ENCODE measurements at regions not wholly inside any gene's neighbourhood (a gene's known extent, or its start where the extent isn't known, plus 50 kb on each side); places are given as distances from the start of the nearest gene placed in this dataset.
"Not testable (repeated sequence)": the region's sequence is repeated elsewhere in the genome, so short reads cannot be mapped to it uniquely, and the experiment has no call there.

DNA sequence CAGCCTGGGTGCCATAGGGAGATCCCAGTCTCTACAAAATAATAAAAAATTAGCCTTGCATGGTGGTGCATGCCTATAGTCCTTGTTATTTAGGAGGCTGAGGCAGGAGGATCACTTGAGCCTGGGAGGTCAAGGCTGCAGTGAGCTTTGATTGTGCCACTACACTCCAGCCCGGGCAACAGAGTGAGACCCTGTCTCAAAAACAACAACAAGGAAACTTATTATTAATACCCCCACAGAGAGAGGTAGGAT is 271.7 kb upstream of the NR2F2 start:
- not testable (repeated sequence) for H3K4me1 ChIP-seq (ENCODE audit: control insufficient read depth, insufficient read depth, low read length, poor library complexity, severe bottlenecking); H3K27ac ChIP-seq (ENCODE audit: low read depth, low read length, severe bottlenecking); H3K4me3 ChIP-seq (ENCODE audit: extremely low read depth, insufficient read depth, low read length, poor library complexity, severe bottlenecking); H3K9me3 ChIP-seq (ENCODE audit: control insufficient read depth, low read length); H3K36me3 ChIP-seq (ENCODE audit: control insufficient read depth, insufficient read depth, low read length)
- 100% methylated on average over 1 of the region's 1 CpG; no CpG with 5 or more reads in 1 of the 2 experiments for WGBS, 2 experiments (ENCODE audit: insufficient coverage in 2 of 2)

DNA sequence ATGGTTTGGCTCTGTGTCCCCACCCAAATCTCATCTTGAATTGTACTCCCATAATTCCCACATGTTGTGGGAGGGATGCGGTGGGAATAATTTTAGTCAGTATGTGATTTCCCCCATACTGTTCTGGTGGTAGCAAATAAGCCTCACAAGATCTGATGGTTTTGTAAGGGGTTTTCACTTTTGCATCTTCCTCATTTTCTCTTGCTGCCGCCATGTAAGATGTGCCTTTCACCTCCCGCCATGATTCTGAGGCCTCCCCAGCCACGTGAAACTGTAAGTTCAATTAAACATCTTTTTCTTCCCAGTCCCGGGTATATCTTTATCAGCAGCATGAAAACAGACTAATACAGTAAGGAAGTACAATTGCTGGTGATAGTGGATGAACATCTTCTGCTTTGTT is 269.9 kb upstream of the NR2F2 start:
- not testable (repeated sequence) for H3K27ac ChIP-seq (ENCODE audit: low read depth, low read length, severe bottlenecking); H3K9me3 ChIP-seq (ENCODE audit: control insufficient read depth, low read length); H3K36me3 ChIP-seq (ENCODE audit: control insufficient read depth, insufficient read depth, low read length); H3K4me1 ChIP-seq (ENCODE audit: control insufficient read depth, insufficient read depth, low read length, poor library complexity, severe bottlenecking); H3K4me3 ChIP-seq (ENCODE audit: extremely low read depth, insufficient read depth, low read length, poor library complexity, severe bottlenecking)
- WGBS, 2 experiments (ENCODE audit: insufficient coverage in 2 of 2) = 64 to 100% methylated on average over 1 to 3 of the region's 5 CpGs

- no peaks in the 10 kb centered on the region for H3K36me3 ChIP-seq (ENCODE audit: control insufficient read depth, insufficient read depth, low read length)
- no peak overlapping the region for H3K27ac ChIP-seq (ENCODE audit: low read depth, low read length, severe bottlenecking)
- H3K4me3 ChIP-seq (ENCODE audit: extremely low read depth, insufficient read depth, low read length, poor library complexity, severe bottlenecking) = no peak overlapping the region
- WGBS, 2 experiments (ENCODE audit: insufficient coverage in 2 of 2) = 100% methylated on average over 2 to 3 of the region's 3 CpGs
- H3K9me3 ChIP-seq (ENCODE audit: control insufficient read depth, low read length) = no peaks in the 10 kb centered on the region
- no peaks in the 10 kb centered on the region for H3K4me1 ChIP-seq (ENCODE audit: control insufficient read depth, insufficient read depth, low read length, poor library complexity, severe bottlenecking)
These were observed 266.1 kb upstream of the NR2F2 start for GRCh38 chr15:96064351-96064756.

DNA sequence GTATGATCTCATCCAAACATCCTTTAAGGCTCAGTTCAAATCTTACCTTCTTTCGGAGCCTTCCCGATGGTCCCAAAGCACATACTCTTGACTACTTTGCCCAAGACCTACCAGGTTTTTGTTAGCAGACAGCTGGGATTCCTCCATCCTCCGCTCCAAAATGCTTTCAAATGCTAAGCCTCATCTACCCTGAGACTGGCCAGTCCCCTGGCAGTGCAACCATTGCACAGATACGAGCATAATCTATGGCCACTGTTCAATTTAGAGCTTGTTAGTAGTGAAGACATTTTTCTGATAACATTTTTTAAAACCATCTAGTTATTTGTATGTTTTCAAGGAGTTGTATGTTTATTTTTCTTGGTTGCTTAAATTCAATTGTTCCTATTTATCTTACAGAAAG is 264.4 kb upstream of the NR2F2 start:
- Histone ChIP-seq H3K4me1 (ENCODE audit: control insufficient read depth, insufficient read depth, low read length, poor library complexity, severe bottlenecking) (peaks cover 4% of the 10 kb centered on the region), H3K27ac (ENCODE audit: low read depth, low read length, severe bottlenecking) (no peak overlapping the region), H3K36me3 (ENCODE audit: control insufficient read depth, insufficient read depth, low read length) (no peaks in the 10 kb centered on the region), H3K9me3 (ENCODE audit: control insufficient read depth, low read length) (no peaks in the 10 kb centered on the region), H3K4me3 (ENCODE audit: extremely low read depth, insufficient read depth, low read length, poor library complexity, severe bottlenecking) (no peak overlapping the region)
- WGBS, 2 experiments (ENCODE audit: insufficient coverage in 2 of 2) = 84 to 100% methylated on average over 2 to 3 of the region's 4 CpGs

GRCh38 chr15:96066852-96067495 is 263.5 kb upstream of the NR2F2 start:
- 93 to 96% methylated on average over 2 to 5 of the region's 8 CpGs for WGBS, 2 experiments (ENCODE audit: insufficient coverage in 2 of 2)
- no peaks in the 10 kb centered on the region for H3K36me3 ChIP-seq (ENCODE audit: control insufficient read depth, insufficient read depth, low read length)
- H3K4me1 ChIP-seq (ENCODE audit: control insufficient read depth, insufficient read depth, low read length, poor library complexity, severe bottlenecking) = peaks cover 4% of the 10 kb centered on the region
- no peak overlapping the region for H3K4me3 ChIP-seq (ENCODE audit: extremely low read depth, insufficient read depth, low read length, poor library complexity, severe bottlenecking)
- no peak overlapping the region for H3K27ac ChIP-seq (ENCODE audit: low read depth, low read length, severe bottlenecking)
- no peaks in the 10 kb centered on the region for H3K9me3 ChIP-seq (ENCODE audit: control insufficient read depth, low read length)

DNA sequence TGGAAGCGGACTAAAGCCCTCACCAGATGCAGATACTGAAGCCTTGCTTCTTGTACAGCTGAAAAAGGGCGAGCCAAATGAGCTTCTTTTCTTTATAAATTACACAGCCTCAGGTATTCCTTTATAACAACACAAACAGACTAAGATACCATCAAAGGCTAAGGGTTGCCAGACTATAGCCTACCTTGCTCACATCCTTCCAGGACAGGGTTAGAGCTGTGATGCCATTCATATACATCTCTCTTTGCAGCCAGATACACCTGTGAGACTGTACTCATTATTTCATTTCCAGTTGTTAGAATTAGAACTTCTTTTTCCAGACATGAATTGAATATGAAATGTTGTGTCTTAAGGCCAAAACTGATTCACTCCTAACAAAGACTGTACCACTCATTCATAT is 262.8 kb upstream of the NR2F2 start:
- Histone ChIP-seq H3K4me3 (ENCODE audit: extremely low read depth, insufficient read depth, low read length, poor library complexity, severe bottlenecking) (no peak overlapping the region), H3K4me1 (ENCODE audit: control insufficient read depth, insufficient read depth, low read length, poor library complexity, severe bottlenecking) (peaks cover 4% of the 10 kb centered on the region), H3K36me3 (ENCODE audit: control insufficient read depth, insufficient read depth, low read length) (no peaks in the 10 kb centered on the region), H3K27ac (ENCODE audit: low read depth, low read length, severe bottlenecking) (no peak overlapping the region), H3K9me3 (ENCODE audit: control insufficient read depth, low read length) (no peaks in the 10 kb centered on the region)
- 88 to 95% methylated on average over 1 to 2 of the region's 2 CpGs for WGBS, 2 experiments (ENCODE audit: insufficient coverage in 2 of 2)

GRCh38 chr15:96068897-96069296 is 261.6 kb upstream of the NR2F2 start:
- H3K4me3 ChIP-seq (ENCODE audit: extremely low read depth, insufficient read depth, low read length, poor library complexity, severe bottlenecking) = no peak overlapping the region
- H3K4me1 ChIP-seq (ENCODE audit: control insufficient read depth, insufficient read depth, low read length, poor library complexity, severe bottlenecking) = peaks cover 4% of the 10 kb centered on the region
- H3K36me3 ChIP-seq (ENCODE audit: control insufficient read depth, insufficient read depth, low read length) = no peaks in the 10 kb centered on the region
- H3K9me3 ChIP-seq (ENCODE audit: control insufficient read depth, low read length) = no peaks in the 10 kb centered on the region
- 69 to 86% methylated on average over 1 of the region's 3 CpGs for WGBS, 2 experiments (ENCODE audit: insufficient coverage in 2 of 2)
- H3K27ac ChIP-seq (ENCODE audit: low read depth, low read length, severe bottlenecking) = no peak overlapping the region

GRCh38 chr15:96070636-96071035 is 259.9 kb upstream of the NR2F2 start:
- WGBS, 2 experiments (ENCODE audit: insufficient coverage in 2 of 2) = 95 to 97% methylated on average over 5 to 8 of the region's 8 CpGs

DNA sequence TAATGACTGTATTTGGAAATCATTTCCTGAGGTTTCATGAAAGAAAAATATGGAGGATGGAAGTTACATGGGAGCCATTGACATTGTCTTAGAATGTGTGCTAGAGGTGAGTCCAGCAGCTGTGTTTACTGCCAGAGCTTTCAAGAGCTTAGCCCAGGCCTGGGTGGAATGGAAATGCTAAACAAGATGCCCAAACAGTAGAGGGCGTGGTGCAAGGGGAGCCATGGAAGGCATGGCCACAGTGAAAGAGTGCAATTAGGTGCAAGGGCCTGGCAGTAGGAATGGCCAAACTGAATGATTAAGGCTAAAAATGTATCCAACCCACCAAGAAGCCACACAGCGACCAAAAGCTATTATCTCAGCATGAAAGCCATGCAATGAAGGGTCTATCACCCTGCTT is 257.7 kb upstream of the NR2F2 start:
- no peak overlapping the region for H3K27ac ChIP-seq (ENCODE audit: low read depth, low read length, severe bottlenecking)
- no peak overlapping the region for H3K4me3 ChIP-seq (ENCODE audit: extremely low read depth, insufficient read depth, low read length, poor library complexity, severe bottlenecking)
- WGBS, 2 experiments (ENCODE audit: insufficient coverage in 2 of 2) = 83 to 92% methylated on average over 1 to 2 of the region's 2 CpGs
- H3K4me1 ChIP-seq (ENCODE audit: control insufficient read depth, insufficient read depth, low read length, poor library complexity, severe bottlenecking) = peaks cover 4% of the 10 kb centered on the region
- H3K36me3 ChIP-seq (ENCODE audit: control insufficient read depth, insufficient read depth, low read length) = no peaks in the 10 kb centered on the region
- H3K9me3 ChIP-seq (ENCODE audit: control insufficient read depth, low read length) = no peaks in the 10 kb centered on the region

More at GRCh38 chr15:96070636-96071035, 259.9 kb upstream of the NR2F2 start:
- H3K27ac ChIP-seq (ENCODE audit: low read depth, low read length, severe bottlenecking) = no peak overlapping the region
- peaks cover 4% of the 10 kb centered on the region for H3K4me1 ChIP-seq (ENCODE audit: control insufficient read depth, insufficient read depth, low read length, poor library complexity, severe bottlenecking)
- H3K9me3 ChIP-seq (ENCODE audit: control insufficient read depth, low read length) = no peaks in the 10 kb centered on the region
- no peaks in the 10 kb centered on the region for H3K36me3 ChIP-seq (ENCODE audit: control insufficient read depth, insufficient read depth, low read length)
- no peak overlapping the region for H3K4me3 ChIP-seq (ENCODE audit: extremely low read depth, insufficient read depth, low read length, poor library complexity, severe bottlenecking)

- WGBS, 2 experiments (ENCODE audit: insufficient coverage in 2 of 2) = 72 to 84% methylated on average over 3 to 4 of the region's 4 CpGs
These were observed 256.6 kb upstream of the NR2F2 start for GRCh38 chr15:96073908-96074307.

DNA sequence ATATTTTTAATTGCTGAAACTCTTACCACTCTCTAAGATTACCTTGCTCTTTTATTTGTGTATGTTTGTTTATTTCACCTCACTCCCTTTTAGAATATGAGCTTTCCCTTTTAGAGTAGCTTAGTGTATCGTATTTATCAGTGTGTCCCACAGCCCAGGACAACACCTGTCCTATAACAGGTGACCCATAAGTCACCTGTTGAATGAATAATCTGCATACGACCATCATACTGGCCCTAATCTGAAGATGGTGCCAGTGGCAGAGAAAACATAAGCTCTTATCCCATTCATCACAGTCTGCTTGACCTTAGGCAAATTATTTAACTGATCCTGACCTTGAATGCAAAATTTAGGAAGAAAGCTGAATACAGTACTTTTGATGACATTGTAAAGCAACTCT is 254.6 kb upstream of the NR2F2 start:
- H3K4me3 ChIP-seq (ENCODE audit: extremely low read depth, insufficient read depth, low read length, poor library complexity, severe bottlenecking) = no peak overlapping the region
- H3K27ac ChIP-seq (ENCODE audit: low read depth, low read length, severe bottlenecking) = no peak overlapping the region
- no peaks in the 10 kb centered on the region for H3K36me3 ChIP-seq (ENCODE audit: control insufficient read depth, insufficient read depth, low read length)
- no peaks in the 10 kb centered on the region for H3K4me1 ChIP-seq (ENCODE audit: control insufficient read depth, insufficient read depth, low read length, poor library complexity, severe bottlenecking)
- H3K9me3 ChIP-seq (ENCODE audit: control insufficient read depth, low read length) = no peaks in the 10 kb centered on the region
- 20 to 80% methylated on average over 1 of the region's 2 CpGs for WGBS, 2 experiments (ENCODE audit: insufficient coverage in 2 of 2)

More at GRCh38 chr15:96073908-96074307, 256.6 kb upstream of the NR2F2 start:
- H3K36me3 ChIP-seq (ENCODE audit: control insufficient read depth, insufficient read depth, low read length) = no peaks in the 10 kb centered on the region
- peaks cover 4% of the 10 kb centered on the region for H3K4me1 ChIP-seq (ENCODE audit: control insufficient read depth, insufficient read depth, low read length, poor library complexity, severe bottlenecking)
- H3K27ac ChIP-seq (ENCODE audit: low read depth, low read length, severe bottlenecking) = no peak overlapping the region
- H3K9me3 ChIP-seq (ENCODE audit: control insufficient read depth, low read length) = no peaks in the 10 kb centered on the region
- no peak overlapping the region for H3K4me3 ChIP-seq (ENCODE audit: extremely low read depth, insufficient read depth, low read length, poor library complexity, severe bottlenecking)
